ENCODE measurements at regions not wholly inside any gene's neighbourhood (a gene's known extent, or its start where the extent isn't known, plus 50 kb on each side); places are given as distances from the start of the nearest gene placed in this dataset.

GRCh38 chr3:139129892-139130291 is 85.2 kb upstream of the PRR23C start:
- H2AFZ ChIP-seq (ENCODE audit: control insufficient read depth, low read depth, low read length) = no peak overlapping the region
- H3K9me3 ChIP-seq (replicated peaks; ENCODE audit: control insufficient read depth, insufficient read depth, low read length) = no peaks in the 10 kb centered on the region
- FAIRE-seq (no peak), DNase-seq (ENCODE audit: low read depth, low spot score) (no peak), ATAC-seq (no peak)
- POLR2A ChIA-PET = no interaction called here
- H3K79me2 ChIP-seq (ENCODE audit: control insufficient read depth, insufficient read depth, low read length) = no peaks in the 10 kb centered on the region
- no peaks in the 10 kb centered on the region for H3K27me3 ChIP-seq (replicated peaks in 1 of 2; ENCODE audit: control insufficient read depth in 2 of 2, insufficient read depth in 2 of 2, low read length in 1 of 2)
- no TSS peak for BruUV-seq (replicated peaks)
- H3K9ac ChIP-seq (ENCODE audit: control insufficient read depth, insufficient read depth, low read length) = no peak overlapping the region
- SMC1A ChIA-PET (ENCODE audit: uncharacterized antibody, unreplicated experiment) = no interaction called here
- no peak overlapping the region for H3K27ac ChIP-seq (ENCODE audit: control insufficient read depth, insufficient read depth)
- H3K4me2 ChIP-seq (ENCODE audit: control insufficient read depth, insufficient read depth) = no peak overlapping the region
- in situ Hi-C loops (cut with MboI) (no loop called here), intact Hi-C loops (cut with micrococcal nuclease; ENCODE audit: unreplicated experiment) (no loop called here)
- 44% methylated on average over 2 of the region's 2 CpGs for WGBS (ENCODE audit: insufficient coverage, insufficient replicate concordance, low lambda C conversion rate, missing lambda C conversion rate)
- H4K20me1 ChIP-seq (ENCODE audit: control insufficient read depth, insufficient read depth) = no peaks in the 10 kb centered on the region; the same call in 1 of the 2 replicates
- TF ChIP-seq, protein P1, sequence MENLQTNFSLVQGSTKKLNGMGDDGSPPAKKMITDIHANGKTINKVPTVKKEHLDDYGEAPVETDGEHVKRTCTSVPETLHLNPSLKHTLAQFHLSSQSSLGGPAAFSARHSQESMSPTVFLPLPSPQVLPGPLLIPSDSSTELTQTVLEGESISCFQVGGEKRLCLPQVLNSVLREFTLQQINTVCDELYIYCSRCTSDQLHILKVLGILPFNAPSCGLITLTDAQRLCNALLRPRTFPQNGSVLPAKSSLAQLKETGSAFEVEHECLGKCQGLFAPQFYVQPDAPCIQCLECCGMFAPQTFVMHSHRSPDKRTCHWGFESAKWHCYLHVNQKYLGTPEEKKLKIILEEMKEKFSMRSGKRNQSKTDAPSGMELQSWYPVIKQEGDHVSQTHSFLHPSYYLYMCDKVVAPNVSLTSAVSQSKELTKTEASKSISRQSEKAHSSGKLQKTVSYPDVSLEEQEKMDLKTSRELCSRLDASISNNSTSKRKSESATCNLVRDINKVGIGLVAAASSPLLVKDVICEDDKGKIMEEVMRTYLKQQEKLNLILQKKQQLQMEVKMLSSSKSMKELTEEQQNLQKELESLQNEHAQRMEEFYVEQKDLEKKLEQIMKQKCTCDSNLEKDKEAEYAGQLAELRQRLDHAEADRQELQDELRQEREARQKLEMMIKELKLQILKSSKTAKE (IDR thresholded peaks at IDR 0.05; ENCODE audit: low read depth, poor library complexity, severe bottlenecking) = no peak
- TF ChIP-seq, protein P2, sequence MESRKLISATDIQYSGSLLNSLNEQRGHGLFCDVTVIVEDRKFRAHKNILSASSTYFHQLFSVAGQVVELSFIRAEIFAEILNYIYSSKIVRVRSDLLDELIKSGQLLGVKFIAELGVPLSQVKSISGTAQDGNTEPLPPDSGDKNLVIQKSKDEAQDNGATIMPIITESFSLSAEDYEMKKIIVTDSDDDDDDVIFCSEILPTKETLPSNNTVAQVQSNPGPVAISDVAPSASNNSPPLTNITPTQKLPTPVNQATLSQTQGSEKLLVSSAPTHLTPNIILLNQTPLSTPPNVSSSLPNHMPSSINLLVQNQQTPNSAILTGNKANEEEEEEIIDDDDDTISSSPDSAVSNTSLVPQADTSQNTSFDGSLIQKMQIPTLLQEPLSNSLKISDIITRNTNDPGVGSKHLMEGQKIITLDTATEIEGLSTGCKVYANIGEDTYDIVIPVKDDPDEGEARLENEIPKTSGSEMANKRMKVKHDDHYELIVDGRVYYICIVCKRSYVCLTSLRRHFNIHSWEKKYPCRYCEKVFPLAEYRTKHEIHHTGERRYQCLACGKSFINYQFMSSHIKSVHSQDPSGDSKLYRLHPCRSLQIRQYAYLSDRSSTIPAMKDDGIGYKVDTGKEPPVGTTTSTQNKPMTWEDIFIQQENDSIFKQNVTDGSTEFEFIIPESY (IDR thresholded peaks at IDR 0.05) = no peak
- TF ChIP-seq HCFC1 (IDR thresholded peaks at IDR 0.05; ENCODE audit: low read length) (no peak), ZSCAN29 (IDR thresholded peaks at IDR 0.05) (no peak), POLR2AphosphoS2 (IDR thresholded peaks at IDR 0.05; ENCODE audit: low read depth, low read length) (no peak), CEBPB (IDR thresholded peaks at IDR 0.05; ENCODE audit: borderline replicate concordance in 1 of 2, low read depth in 2 of 2, low read length in 2 of 2) (no peak), GATAD2B (conservative IDR thresholded peaks at IDR 0.05; ENCODE audit: low read depth) (no peak)
- H3K36me3 ChIP-seq (ENCODE audit: control insufficient read depth in 2 of 2, insufficient read depth in 2 of 2, low read length in 1 of 2) = no peaks in the 10 kb centered on the region
- H3K4me1 ChIP-seq (ENCODE audit: control insufficient read depth, insufficient read depth, low read length) = no peaks in the 10 kb centered on the region
- RAD21 ChIA-PET (ENCODE audit: unreplicated experiment) = no interaction called here
- CTCF ChIA-PET = interaction anchor here (0.7 to 1.0 kb wide), 2 partner anchors 8 to 18 kb away, joined by 3 read pairs; no protein-coding TSS in a partner anchor
- H3K4me3 ChIP-seq = no peak overlapping the region

Data from GM12878 (cell line).